ENCODE measurements at regions not wholly inside any gene's neighbourhood (a gene's known extent, or its start where the extent isn't known, plus 50 kb on each side); places are given as distances from the start of the nearest gene placed in this dataset.

DNA sequence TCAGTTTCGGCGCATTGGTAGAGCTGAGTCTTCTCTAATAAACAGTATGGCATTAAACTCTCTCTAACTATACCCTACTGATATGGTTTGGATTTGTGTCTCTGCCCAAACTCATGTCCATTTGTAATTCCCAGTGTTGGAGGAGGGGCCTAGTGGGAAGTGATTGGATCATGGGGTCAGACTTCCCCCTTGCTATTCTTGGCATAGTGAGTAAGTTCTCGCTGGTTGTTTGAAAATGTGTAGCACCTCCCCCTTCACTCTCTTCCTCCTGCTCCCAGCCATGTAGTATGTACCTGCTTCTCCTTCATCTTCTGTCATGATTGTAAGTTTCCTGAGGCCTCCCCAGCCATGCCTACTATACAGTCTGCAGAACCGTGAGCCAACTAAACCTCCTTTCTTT is 682.7 kb upstream of the ARGLU1 start:
- Histone ChIP-seq H3K9me3 (no peaks in the 10 kb centered on the region), H3K4me1 (no peaks in the 10 kb centered on the region), H3K36me3 (no peaks in the 10 kb centered on the region), H3K27me3 (no peaks in the 10 kb centered on the region), H3K27ac (replicated peaks in 1 of 4) (no peak overlapping the region), H3K4me3 (no peak overlapping the region)
- no peak for TF ChIP-seq POLR2A (IDR thresholded peaks at IDR 0.05; ENCODE audit: low read depth)
- TF ChIP-seq EP300 (IDR thresholded peaks at IDR 0.05): no peak
- TF ChIP-seq, protein P1, sequence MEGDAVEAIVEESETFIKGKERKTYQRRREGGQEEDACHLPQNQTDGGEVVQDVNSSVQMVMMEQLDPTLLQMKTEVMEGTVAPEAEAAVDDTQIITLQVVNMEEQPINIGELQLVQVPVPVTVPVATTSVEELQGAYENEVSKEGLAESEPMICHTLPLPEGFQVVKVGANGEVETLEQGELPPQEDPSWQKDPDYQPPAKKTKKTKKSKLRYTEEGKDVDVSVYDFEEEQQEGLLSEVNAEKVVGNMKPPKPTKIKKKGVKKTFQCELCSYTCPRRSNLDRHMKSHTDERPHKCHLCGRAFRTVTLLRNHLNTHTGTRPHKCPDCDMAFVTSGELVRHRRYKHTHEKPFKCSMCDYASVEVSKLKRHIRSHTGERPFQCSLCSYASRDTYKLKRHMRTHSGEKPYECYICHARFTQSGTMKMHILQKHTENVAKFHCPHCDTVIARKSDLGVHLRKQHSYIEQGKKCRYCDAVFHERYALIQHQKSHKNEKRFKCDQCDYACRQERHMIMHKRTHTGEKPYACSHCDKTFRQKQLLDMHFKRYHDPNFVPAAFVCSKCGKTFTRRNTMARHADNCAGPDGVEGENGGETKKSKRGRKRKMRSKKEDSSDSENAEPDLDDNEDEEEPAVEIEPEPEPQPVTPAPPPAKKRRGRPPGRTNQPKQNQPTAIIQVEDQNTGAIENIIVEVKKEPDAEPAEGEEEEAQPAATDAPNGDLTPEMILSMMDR (IDR thresholded peaks at IDR 0.05): no peak
- no peak for TF ChIP-seq POLR2AphosphoS5 (IDR thresholded peaks at IDR 0.05)
- intact Hi-C loops (cut with DNase I): no loop called here
- DNase-seq (ENCODE audit: extremely low spot score): no peak
- 64% methylated on average over 4 of the region's 4 CpGs for WGBS

DNA sequence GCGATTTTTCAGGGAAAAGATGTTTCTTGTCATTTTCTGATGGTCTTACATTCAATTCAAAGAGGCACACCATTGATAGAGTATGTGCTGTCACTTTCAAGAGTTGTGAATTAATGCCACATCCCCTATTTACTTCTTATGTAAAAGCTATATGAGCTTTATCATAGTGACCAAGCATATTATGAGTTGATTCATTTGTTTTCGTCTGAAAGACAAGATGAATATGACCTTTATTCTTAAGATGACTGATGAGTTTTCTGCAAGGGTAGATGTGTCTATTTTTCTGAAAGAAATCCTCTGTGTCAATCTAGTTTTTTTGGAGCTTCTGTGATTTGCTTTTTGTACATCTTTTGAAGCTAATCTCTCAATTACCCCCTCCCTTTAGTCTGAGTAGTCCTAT is 676.3 kb upstream of the ARGLU1 start:
- Histone ChIP-seq H3K9me3 (no peaks in the 10 kb centered on the region), H3K27me3 (no peaks in the 10 kb centered on the region), H3K36me3 (no peaks in the 10 kb centered on the region), H3K4me1 (no peaks in the 10 kb centered on the region), H3K27ac (replicated peaks in 1 of 4) (no peak overlapping the region), H3K4me3 (no peak overlapping the region)
- WGBS: 79% methylated on average over 2 of the region's 2 CpGs
- intact Hi-C loops (cut with DNase I): no loop called here
- DNase-seq (ENCODE audit: extremely low spot score): no peak
- TF ChIP-seq, protein P1 (IDR thresholded peaks at IDR 0.05): no peak
- TF ChIP-seq POLR2AphosphoS5 (IDR thresholded peaks at IDR 0.05) (no peak), POLR2A (IDR thresholded peaks at IDR 0.05; ENCODE audit: low read depth) (no peak), EP300 (IDR thresholded peaks at IDR 0.05) (no peak)

DNA sequence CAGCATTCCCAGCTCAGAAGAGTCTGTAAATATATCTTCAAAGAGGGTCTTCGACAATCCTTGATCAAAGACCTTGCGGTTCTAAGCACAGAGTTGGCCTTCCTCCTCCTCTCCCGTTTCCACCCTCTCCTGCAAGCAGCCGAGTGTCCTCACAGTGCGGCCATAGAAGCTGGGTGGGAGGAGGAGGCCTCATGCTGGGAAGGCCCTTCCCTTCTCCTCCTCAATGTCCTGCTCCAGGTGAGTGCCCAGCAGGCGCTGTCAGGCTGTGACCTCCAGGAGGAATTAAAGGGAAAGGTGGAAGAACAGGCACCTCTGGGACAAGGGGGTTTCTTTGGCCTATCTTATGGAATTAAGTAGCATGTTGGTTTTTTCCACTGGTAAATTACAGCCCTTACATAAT is 674.2 kb upstream of the ARGLU1 start:
- Histone ChIP-seq H3K4me1 (no peaks in the 10 kb centered on the region), H3K9me3 (no peaks in the 10 kb centered on the region), H3K36me3 (no peaks in the 10 kb centered on the region), H3K4me3 (no peak overlapping the region), H3K27ac (replicated peaks in 1 of 4) (no peak overlapping the region), H3K27me3 (no peaks in the 10 kb centered on the region)
- intact Hi-C loops (cut with DNase I): no loop called here
- TF ChIP-seq EP300 (IDR thresholded peaks at IDR 0.05) (no peak), POLR2AphosphoS5 (IDR thresholded peaks at IDR 0.05) (no peak), POLR2A (IDR thresholded peaks at IDR 0.05; ENCODE audit: low read depth) (no peak)
- TF ChIP-seq, protein P1 (IDR thresholded peaks at IDR 0.05): no peak
- 62% methylated on average over 6 of the region's 6 CpGs for WGBS
- DNase-seq (ENCODE audit: extremely low spot score): no peak

DNA sequence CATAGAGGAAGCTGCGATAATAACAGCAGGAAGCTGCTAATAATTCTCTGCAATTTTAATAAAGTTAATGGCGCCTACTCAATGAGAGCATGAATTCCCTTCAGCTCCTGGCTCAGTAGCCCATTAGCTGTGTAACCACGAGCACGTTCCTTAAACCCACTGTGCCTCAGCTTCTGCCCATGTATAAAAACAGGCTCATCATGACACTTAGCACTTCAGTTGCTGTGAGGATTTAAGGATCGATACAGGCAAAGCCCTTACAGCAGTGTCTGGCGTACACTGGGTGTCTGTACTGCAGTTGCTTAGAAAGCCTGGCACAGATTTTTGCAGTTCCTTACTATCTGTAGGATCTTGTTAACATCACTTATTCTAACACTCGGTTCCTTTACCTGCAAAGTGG is 673.4 kb upstream of the ARGLU1 start:
- Histone ChIP-seq H3K36me3 (no peaks in the 10 kb centered on the region), H3K4me3 (no peak overlapping the region), H3K4me1 (no peaks in the 10 kb centered on the region), H3K27ac (replicated peaks in 1 of 4) (no peak overlapping the region), H3K27me3 (no peaks in the 10 kb centered on the region), H3K9me3 (no peaks in the 10 kb centered on the region)
- DNase-seq (ENCODE audit: extremely low spot score): no peak
- WGBS: 89% methylated on average over 6 of the region's 7 CpGs
- intact Hi-C loops (cut with DNase I): no loop called here
- TF ChIP-seq EP300 (IDR thresholded peaks at IDR 0.05): no peak
- TF ChIP-seq, protein P1 (IDR thresholded peaks at IDR 0.05): no peak
- no peak for TF ChIP-seq POLR2A (IDR thresholded peaks at IDR 0.05; ENCODE audit: low read depth)
- no peak for TF ChIP-seq POLR2AphosphoS5 (IDR thresholded peaks at IDR 0.05)

DNA sequence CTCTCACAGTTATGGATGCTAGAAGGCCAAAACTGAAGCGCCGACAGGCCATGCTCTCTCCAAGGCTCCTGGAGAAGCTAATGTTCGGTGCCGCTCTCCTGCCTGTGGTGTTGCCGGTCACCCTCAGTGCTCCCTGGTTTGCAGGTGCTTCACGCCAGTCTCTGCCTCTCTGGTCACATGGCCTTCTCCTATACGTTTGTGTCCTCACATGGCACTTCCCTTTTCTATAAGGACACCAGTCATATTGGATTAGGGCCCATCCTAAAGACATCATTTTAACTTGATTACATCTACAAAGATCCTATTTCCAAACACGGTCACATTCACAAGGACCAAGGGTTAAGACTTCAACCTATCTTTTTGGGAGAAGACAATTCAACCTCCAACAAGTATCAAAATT is 671.3 kb upstream of the ARGLU1 start:
- H3K9me3 ChIP-seq: no peaks in the 10 kb centered on the region
- TF ChIP-seq POLR2A (IDR thresholded peaks at IDR 0.05; ENCODE audit: low read depth) (no peak), POLR2AphosphoS5 (IDR thresholded peaks at IDR 0.05) (no peak), EP300 (IDR thresholded peaks at IDR 0.05) (no peak)
- TF ChIP-seq, protein P1 (IDR thresholded peaks at IDR 0.05): no peak
- no peaks in the 10 kb centered on the region for H3K4me1 ChIP-seq
- no peak overlapping the region for H3K4me3 ChIP-seq
- H3K27ac ChIP-seq (replicated peaks in 1 of 4): no peak overlapping the region
- no peak for DNase-seq (ENCODE audit: extremely low spot score)
- no peaks in the 10 kb centered on the region for H3K27me3 ChIP-seq
- intact Hi-C loops (cut with DNase I): no loop called here
- no peaks in the 10 kb centered on the region for H3K36me3 ChIP-seq
- WGBS: 86% methylated on average over 8 of the region's 8 CpGs
